ENCODE measurements at regions not wholly inside any gene's neighbourhood (a gene's known extent, or its start where the extent isn't known, plus 50 kb on each side); places are given as distances from the start of the nearest gene placed in this dataset.

DNA sequence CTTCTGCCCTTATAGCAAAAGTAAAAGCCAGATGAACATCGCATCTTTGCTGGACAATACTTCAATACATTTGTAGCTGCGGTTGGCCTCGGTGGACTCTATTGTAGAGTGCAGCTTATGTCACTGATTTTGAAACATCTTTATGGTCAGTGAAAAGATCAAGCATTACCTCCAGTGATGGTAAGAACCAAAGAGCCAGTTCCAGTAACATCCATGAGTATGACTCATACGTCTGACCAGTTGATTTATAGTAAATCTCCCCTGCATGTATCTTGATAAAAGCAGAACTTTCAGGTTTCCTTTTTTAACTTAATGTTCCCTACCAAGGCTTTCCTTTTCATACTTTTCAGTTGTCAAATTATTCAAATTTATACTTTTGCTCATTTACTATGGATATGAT, 119.2 kb upstream of the HNRNPA3 start (continued):
- TF ChIP-seq THAP9 (CRISPR knock-in tag; IDR thresholded peaks at IDR 0.05; ENCODE audit: borderline replicate concordance), result no peak

- 4% methylated on average over 3 of the region's 3 CpGs for WGBS (ENCODE audit: low lambda C conversion rate)
- no peaks in the 10 kb centered on the region for H3K36me3 ChIP-seq (replicated peaks in 1 of 2; ENCODE audit: control insufficient read depth in 1 of 2, insufficient read depth in 2 of 2, low read length in 2 of 2)
- ChIA-PET POLR2A (no interaction called here), CTCF (ENCODE audit: low intra/inter-chr PET ratio, low total read pairs) (no interaction called here)
- BruUV-seq (replicated peaks), result no TSS peak
- DNase-seq (ENCODE audit: low spot score) (no peak), ATAC-seq (no peak), FAIRE-seq (no peak)
- no peak overlapping the region for H3K4me3 ChIP-seq (replicated peaks in 1 of 3; ENCODE audit: insufficient read depth in 1 of 3, low read depth in 2 of 3, low read length in 3 of 3)
- no peaks in the 10 kb centered on the region for H3K79me2 ChIP-seq (ENCODE audit: insufficient read depth, low read length)
- H3K9me3 ChIP-seq (ENCODE audit: low read length), result no peaks in the 10 kb centered on the region
- in situ Hi-C loops (cut with HindIII; ENCODE audit: extremely low pct_ligation_motif_present, low pct_unique_long_range_greater_than_20kb) (no loop called here), intact Hi-C loops (cut with micrococcal nuclease; ENCODE audit: unreplicated experiment) (no loop called here)
- H3K4me1 ChIP-seq (ENCODE audit: insufficient read depth, low read length), result no peaks in the 10 kb centered on the region
- no peak overlapping the region for H3K4me2 ChIP-seq (ENCODE audit: low read depth, low read length)
- H3K9ac ChIP-seq (ENCODE audit: insufficient read depth, low read depth, low read length), result no peak overlapping the region
- H4K20me1 ChIP-seq (ENCODE audit: insufficient read depth, low read length), result no peaks in the 10 kb centered on the region
- no peak overlapping the region for H3K27ac ChIP-seq (ENCODE audit: extremely low read length, insufficient read depth, low read length)
- peaks cover 0 to 5% of the 10 kb centered on the region in 2 experiments; a peak in 2 of 5 replicates for H3K27me3 ChIP-seq (ENCODE audit: control insufficient read depth in 1 of 2, insufficient read depth in 2 of 2, low read length in 2 of 2)
- H2AFZ ChIP-seq (ENCODE audit: low read length), result no peak overlapping the region
- TF ChIP-seq SP1 (IDR thresholded peaks at IDR 0.05), result no peak
- TF ChIP-seq SP1 (CRISPR knock-in tag; IDR thresholded peaks at IDR 0.05), result no peak
- TF ChIP-seq SRY (CRISPR knock-in tag; IDR thresholded peaks at IDR 0.05), result no peak
- no peak for TF ChIP-seq AGO1 (IDR thresholded peaks at IDR 0.05; ENCODE audit: low read depth, low read length, poor library complexity, severe bottlenecking)
- TF ChIP-seq, protein P1, sequence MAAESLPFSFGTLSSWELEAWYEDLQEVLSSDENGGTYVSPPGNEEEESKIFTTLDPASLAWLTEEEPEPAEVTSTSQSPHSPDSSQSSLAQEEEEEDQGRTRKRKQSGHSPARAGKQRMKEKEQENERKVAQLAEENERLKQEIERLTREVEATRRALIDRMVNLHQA (CRISPR knock-in tag; IDR thresholded peaks at IDR 0.05), result no peak
- no peak for TF ChIP-seq SRSF4 (IDR thresholded peaks at IDR 0.05; ENCODE audit: low read depth, low read length, poor library complexity, severe bottlenecking)
- no peak for TF ChIP-seq MEF2D (CRISPR knock-in tag; IDR thresholded peaks at IDR 0.05)
- TF ChIP-seq SP4 (CRISPR knock-in tag; IDR thresholded peaks at IDR 0.05), result no peak
- no peak for TF ChIP-seq ZNF138 (CRISPR knock-in tag; IDR thresholded peaks at IDR 0.05; ENCODE audit: low read depth)
- TF ChIP-seq ARID5B (CRISPR knock-in tag; IDR thresholded peaks at IDR 0.05), result no peak
- no peak for TF ChIP-seq KAT8 (CRISPR knock-in tag; IDR thresholded peaks at IDR 0.05)
- no peak for TF ChIP-seq ARNT (IDR thresholded peaks at IDR 0.05)
- no peak for TF ChIP-seq ZNF264 (CRISPR knock-in tag; IDR thresholded peaks at IDR 0.05)
- no peak for TF ChIP-seq ZNF24 (IDR thresholded peaks at IDR 0.05)
- TF ChIP-seq NONO (IDR thresholded peaks at IDR 0.05), result no peak
- no peak for TF ChIP-seq NONO (CRISPR knock-in tag; conservative IDR thresholded peaks at IDR 0.05)
- no peak for TF ChIP-seq GLI4 (CRISPR knock-in tag; IDR thresholded peaks at IDR 0.05; ENCODE audit: borderline replicate concordance)
- no peak for TF ChIP-seq NPAS2 (CRISPR knock-in tag; IDR thresholded peaks at IDR 0.05; ENCODE audit: borderline replicate concordance)
These were observed 114.5 kb upstream of the HNRNPA3 start for GRCh38 chr2:177098001-177098613.

Data from HepG2 (cell line).